GM23338 (cell line): ENCODE measurements at regions not wholly inside any gene's neighbourhood (a gene's known extent, or its start where the extent isn't known, plus 50 kb on each side); places are given as distances from the start of the nearest gene placed in this dataset.

ENCODE experiments used
- ATAC-seq: fragments of 200-7000 bp; cut with Tn5 transposase; 3 replicates; pipeline ENCODE4 v1.9.1; 2020
- DNase-seq: peaks from one replicate; pipeline ENCODE4 v3.0.0-alpha.2; 2015; ENCODE audit warnings: low spot score
- H2AFZ ChIP-seq: fragments of 200-600 bp; sonication (generic); 2 replicates; pipeline ENCODE4 v1.8.0; 2016; ENCODE audit warnings: antibody characterized with exemption, mild to moderate bottlenecking, moderate library complexity
- H3F3A ChIP-seq: fragments of 200-600 bp; sonication (generic); replicated peaks from 2 replicates; pipeline ENCODE4 v1.8.0; 2017; ENCODE audit warnings: antibody characterized with exemption, mixed run types, low read depth
- H3K27ac ChIP-seq: fragments of 200-600 bp; sonication (generic); 2 replicates; pipeline ENCODE4 v1.6.1; 2016; ENCODE audit warnings: low read depth
- H3K27me3 ChIP-seq: fragments of 200-600 bp; sonication (generic); 2 replicates; pipeline ENCODE4 v1.8.0; 2016; ENCODE audit warnings: mild to moderate bottlenecking, mixed run types, moderate library complexity; ENCODE audit not compliant: insufficient read depth
- H3K36me3 ChIP-seq: fragments of 200-600 bp; sonication (generic); 2 replicates; pipeline ENCODE4 v1.8.0; 2016; ENCODE audit warnings: mild to moderate bottlenecking; ENCODE audit not compliant: insufficient read depth
- H3K4me1 ChIP-seq: fragments of 200-600 bp; sonication (generic); 2 replicates; pipeline ENCODE4 v1.8.0; 2016; ENCODE audit warnings: mild to moderate bottlenecking, moderate library complexity; ENCODE audit not compliant: insufficient read depth
- H3K4me2 ChIP-seq: fragments of 200-600 bp; sonication (generic); 2 replicates; pipeline ENCODE4 v1.7.1; 2017; ENCODE audit warnings: mixed run types
- H3K4me3 ChIP-seq: fragments of 200-600 bp; sonication (generic); 2 replicates; pipeline ENCODE4 v1.6.1; 2016; ENCODE audit warnings: mixed run types
- H3K79me2 ChIP-seq: fragments of 200-600 bp; sonication (generic); replicated peaks from 2 replicates; pipeline ENCODE4 v1.8.0; 2017; ENCODE audit warnings: mild to moderate bottlenecking; ENCODE audit not compliant: insufficient read depth
- H3K9me2 ChIP-seq: fragments of 200-600 bp; sonication (generic); 2 replicates; pipeline ENCODE4 v1.8.0; 2017; ENCODE audit not compliant: insufficient read depth
- H4K20me1 ChIP-seq: fragments of 200-600 bp; sonication (generic); replicated peaks from 2 replicates; pipeline ENCODE4 v1.8.0; 2017; ENCODE audit warnings: mild to moderate bottlenecking; ENCODE audit not compliant: insufficient read depth
- H3K27ac Mint-ChIP-seq: 2 replicates; pipeline ENCODE4 v1.8.0; 2020; ENCODE audit warnings: inconsistent platforms, mild to moderate bottlenecking, moderate library complexity, mixed read lengths
- H3K27me3 Mint-ChIP-seq: 3 replicates; pipeline ENCODE4 v1.8.0; 2022; ENCODE audit warnings: low read depth, mild to moderate bottlenecking, moderate library complexity, mixed read lengths, inconsistent platforms; ENCODE audit not compliant: insufficient read depth, poor library complexity
- H3K36me3 Mint-ChIP-seq: 3 replicates; pipeline ENCODE4 v1.8.0; 2021; ENCODE audit warnings: low read depth, mild to moderate bottlenecking, inconsistent platforms, moderate library complexity, mixed read lengths
- H3K4me1 Mint-ChIP-seq: 3 replicates; pipeline ENCODE4 v1.8.0; 2020; ENCODE audit warnings: mild to moderate bottlenecking, inconsistent platforms, mixed read lengths
- H3K4me3 Mint-ChIP-seq: 3 replicates; pipeline ENCODE4 v1.8.0; 2021; ENCODE audit warnings: moderate library complexity, mild to moderate bottlenecking, inconsistent platforms, mixed read lengths
- H3K9me3 Mint-ChIP-seq: 3 replicates; pipeline ENCODE4 v1.8.0; 2020; ENCODE audit warnings: moderate library complexity, mild to moderate bottlenecking, inconsistent platforms, mixed read lengths
- CREB1 ChIP-seq: fragments of 250-450 bp; sonication (Bioruptor Pico); IDR thresholded peaks from 2 replicates; pipeline ENCODE4 v1.5.0; 2020; ENCODE audit warnings: low read depth, mild to moderate bottlenecking, moderate library complexity
- CTCF ChIP-seq, 2 experiments: fragments of 200-600 bp in 1 of 2; sonication (generic) in 1 of 2; conservative IDR thresholded peaks; 2 replicates each; pipeline versions ENCODE4 v1.5.1 to v1.6.1; 2016 to 2017; ENCODE audit warnings: antibody characterized with exemption in 2 of 2, low read depth in 2 of 2, mild to moderate bottlenecking in 2 of 2, moderate library complexity in 1 of 2
- EZH2 ChIP-seq: fragments of 200-600 bp; sonication (generic); IDR thresholded peaks from one replicate; pipeline ENCODE4 v1.8.0; 2017; ENCODE audit warnings: antibody characterized with exemption, mild to moderate bottlenecking, low read depth; ENCODE audit not compliant: unreplicated experiment
- EZH2phosphoT487 ChIP-seq: fragments of 200-600 bp; sonication (generic); IDR thresholded peaks from one replicate; pipeline ENCODE4 v1.8.1; 2018; ENCODE audit warnings: antibody characterized with exemption; ENCODE audit not compliant: unreplicated experiment
- JUNB ChIP-seq: IDR thresholded peaks from one replicate; pipeline ENCODE4 v1.6.1; 2016; ENCODE audit warnings: antibody characterized with exemption; ENCODE audit not compliant: unreplicated experiment
- NANOG ChIP-seq: IDR thresholded peaks from 2 replicates; pipeline ENCODE4 v1.6.1; 2016; ENCODE audit warnings: antibody characterized with exemption, borderline replicate concordance
- POLR2AphosphoS5 ChIP-seq: IDR thresholded peaks from 2 replicates; pipeline ENCODE4 v1.6.1; 2016; ENCODE audit warnings: antibody characterized with exemption, low read depth
- REST ChIP-seq: IDR thresholded peaks from one replicate; pipeline ENCODE4 v1.6.1; 2018; ENCODE audit warnings: antibody characterized with exemption; ENCODE audit not compliant: unreplicated experiment
- STAT1 ChIP-seq: IDR thresholded peaks from one replicate; pipeline ENCODE4 v1.6.1; 2016; ENCODE audit warnings: antibody characterized with exemption; ENCODE audit not compliant: unreplicated experiment
- ZNF114 ChIP-seq: fragments of 250-450 bp; sonication (Bioruptor Pico); IDR thresholded peaks from 2 replicates; pipeline ENCODE4 v1.5.0; 2020; ENCODE audit warnings: mild to moderate bottlenecking, moderate library complexity
- ZNF331 ChIP-seq: fragments of 250-450 bp; sonication (Bioruptor Pico); IDR thresholded peaks from 2 replicates; pipeline ENCODE4 v1.5.0; 2020; ENCODE audit warnings: low read depth, mild to moderate bottlenecking, moderate library complexity
- TF ChIP-seq, protein P1 (sequence below): fragments of 250-450 bp; sonication (Bioruptor Pico); IDR thresholded peaks from 2 replicates; pipeline ENCODE4 v1.5.0; 2020; ENCODE audit warnings: mild to moderate bottlenecking, moderate library complexity
- TF ChIP-seq, protein P2 (sequence below): IDR thresholded peaks from 2 replicates; pipeline ENCODE4 v1.6.1; 2016; ENCODE audit warnings: antibody characterized with exemption

- Mint-ChIP-seq H3K4me3 (no peak overlapping the region), H3K36me3 (peaks cover 3% of the 10 kb centered on the region; the same call in 1 of the 3 replicates), H3K27me3 (peaks cover 7% of the 10 kb centered on the region), H3K4me1 (peaks cover 6% of the 10 kb centered on the region; the same call in 2 of the 3 replicates), H3K27ac (no peak overlapping the region), H3K9me3 (peaks cover 7% of the 10 kb centered on the region)
- TF ChIP-seq ZNF114 (CRISPR knock-in tag) (no peak), POLR2AphosphoS5 (no peak), EZH2 (no peak), REST (no peak), ZNF331 (CRISPR knock-in tag) (no peak), STAT1 (no peak), CREB1 (CRISPR knock-in tag) (no peak), CTCF (conservative IDR thresholded peaks at IDR 0.05; ENCODE audit: low read depth in 2 of 2) (no peak), NANOG (no peak), JUNB (no peak), EZH2phosphoT487 (no peak)
- TF ChIP-seq, protein P1, sequence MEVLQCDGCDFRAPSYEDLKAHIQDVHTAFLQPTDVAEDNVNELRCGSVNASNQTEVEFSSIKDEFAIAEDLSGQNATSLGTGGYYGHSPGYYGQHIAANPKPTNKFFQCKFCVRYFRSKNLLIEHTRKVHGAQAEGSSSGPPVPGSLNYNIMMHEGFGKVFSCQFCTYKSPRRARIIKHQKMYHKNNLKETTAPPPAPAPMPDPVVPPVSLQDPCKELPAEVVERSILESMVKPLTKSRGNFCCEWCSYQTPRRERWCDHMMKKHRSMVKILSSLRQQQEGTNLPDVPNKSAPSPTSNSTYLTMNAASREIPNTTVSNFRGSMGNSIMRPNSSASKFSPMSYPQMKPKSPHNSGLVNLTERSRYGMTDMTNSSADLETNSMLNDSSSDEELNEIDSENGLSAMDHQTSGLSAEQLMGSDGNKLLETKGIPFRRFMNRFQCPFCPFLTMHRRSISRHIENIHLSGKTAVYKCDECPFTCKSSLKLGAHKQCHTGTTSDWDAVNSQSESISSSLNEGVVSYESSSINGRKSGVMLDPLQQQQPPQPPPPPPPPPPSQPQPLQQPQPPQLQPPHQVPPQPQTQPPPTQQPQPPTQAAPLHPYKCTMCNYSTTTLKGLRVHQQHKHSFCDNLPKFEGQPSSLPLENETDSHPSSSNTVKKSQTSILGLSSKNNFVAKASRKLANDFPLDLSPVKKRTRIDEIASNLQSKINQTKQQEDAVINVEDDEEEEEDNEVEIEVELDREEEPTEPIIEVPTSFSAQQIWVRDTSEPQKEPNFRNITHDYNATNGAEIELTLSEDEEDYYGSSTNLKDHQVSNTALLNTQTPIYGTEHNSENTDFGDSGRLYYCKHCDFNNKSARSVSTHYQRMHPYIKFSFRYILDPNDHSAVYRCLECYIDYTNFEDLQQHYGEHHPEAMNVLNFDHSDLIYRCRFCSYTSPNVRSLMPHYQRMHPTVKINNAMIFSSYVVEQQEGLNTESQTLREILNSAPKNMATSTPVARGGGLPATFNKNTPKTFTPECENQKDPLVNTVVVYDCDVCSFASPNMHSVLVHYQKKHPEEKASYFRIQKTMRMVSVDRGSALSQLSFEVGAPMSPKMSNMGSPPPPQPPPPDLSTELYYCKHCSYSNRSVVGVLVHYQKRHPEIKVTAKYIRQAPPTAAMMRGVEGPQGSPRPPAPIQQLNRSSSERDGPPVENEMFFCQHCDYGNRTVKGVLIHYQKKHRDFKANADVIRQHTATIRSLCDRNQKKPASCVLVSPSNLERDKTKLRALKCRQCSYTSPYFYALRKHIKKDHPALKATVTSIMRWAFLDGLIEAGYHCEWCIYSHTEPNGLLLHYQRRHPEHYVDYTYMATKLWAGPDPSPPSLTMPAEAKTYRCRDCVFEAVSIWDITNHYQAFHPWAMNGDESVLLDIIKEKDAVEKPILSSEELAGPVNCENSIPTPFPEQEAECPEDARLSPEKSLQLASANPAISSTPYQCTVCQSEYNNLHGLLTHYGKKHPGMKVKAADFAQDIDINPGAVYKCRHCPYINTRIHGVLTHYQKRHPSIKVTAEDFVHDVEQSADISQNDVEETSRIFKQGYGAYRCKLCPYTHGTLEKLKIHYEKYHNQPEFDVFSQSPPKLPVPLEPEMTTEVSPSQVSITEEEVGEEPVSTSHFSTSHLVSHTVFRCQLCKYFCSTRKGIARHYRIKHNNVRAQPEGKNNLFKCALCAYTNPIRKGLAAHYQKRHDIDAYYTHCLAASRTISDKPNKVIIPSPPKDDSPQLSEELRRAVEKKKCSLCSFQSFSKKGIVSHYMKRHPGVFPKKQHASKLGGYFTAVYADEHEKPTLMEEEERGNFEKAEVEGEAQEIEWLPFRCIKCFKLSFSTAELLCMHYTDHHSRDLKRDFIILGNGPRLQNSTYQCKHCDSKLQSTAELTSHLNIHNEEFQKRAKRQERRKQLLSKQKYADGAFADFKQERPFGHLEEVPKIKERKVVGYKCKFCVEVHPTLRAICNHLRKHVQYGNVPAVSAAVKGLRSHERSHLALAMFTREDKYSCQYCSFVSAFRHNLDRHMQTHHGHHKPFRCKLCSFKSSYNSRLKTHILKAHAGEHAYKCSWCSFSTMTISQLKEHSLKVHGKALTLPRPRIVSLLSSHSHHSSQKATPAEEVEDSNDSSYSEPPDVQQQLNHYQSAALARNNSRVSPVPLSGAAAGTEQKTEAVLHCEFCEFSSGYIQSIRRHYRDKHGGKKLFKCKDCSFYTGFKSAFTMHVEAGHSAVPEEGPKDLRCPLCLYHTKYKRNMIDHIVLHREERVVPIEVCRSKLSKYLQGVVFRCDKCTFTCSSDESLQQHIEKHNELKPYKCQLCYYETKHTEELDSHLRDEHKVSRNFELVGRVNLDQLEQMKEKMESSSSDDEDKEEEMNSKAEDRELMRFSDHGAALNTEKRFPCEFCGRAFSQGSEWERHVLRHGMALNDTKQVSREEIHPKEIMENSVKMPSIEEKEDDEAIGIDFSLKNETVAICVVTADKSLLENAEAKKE (CRISPR knock-in tag) = no peak
- TF ChIP-seq, protein P2, sequence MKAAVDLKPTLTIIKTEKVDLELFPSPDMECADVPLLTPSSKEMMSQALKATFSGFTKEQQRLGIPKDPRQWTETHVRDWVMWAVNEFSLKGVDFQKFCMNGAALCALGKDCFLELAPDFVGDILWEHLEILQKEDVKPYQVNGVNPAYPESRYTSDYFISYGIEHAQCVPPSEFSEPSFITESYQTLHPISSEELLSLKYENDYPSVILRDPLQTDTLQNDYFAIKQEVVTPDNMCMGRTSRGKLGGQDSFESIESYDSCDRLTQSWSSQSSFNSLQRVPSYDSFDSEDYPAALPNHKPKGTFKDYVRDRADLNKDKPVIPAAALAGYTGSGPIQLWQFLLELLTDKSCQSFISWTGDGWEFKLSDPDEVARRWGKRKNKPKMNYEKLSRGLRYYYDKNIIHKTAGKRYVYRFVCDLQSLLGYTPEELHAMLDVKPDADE = no peak
- H3K4me1 ChIP-seq = peaks cover 18% of the 10 kb centered on the region
- no peak overlapping the region for H2AFZ ChIP-seq
- no peaks in the 10 kb centered on the region; the same call in 1 of the 2 replicates for H3K9me2 ChIP-seq
- no peaks in the 10 kb centered on the region for H4K20me1 ChIP-seq
- H3K27me3 ChIP-seq = no peaks in the 10 kb centered on the region
- ATAC-seq (no peak), DNase-seq (no peak)
- peak overlapping the region; percentile 31; the same call in 1 of the 2 replicates for H3K4me2 ChIP-seq
- H3K27ac ChIP-seq = 0 out of 2 replicates have a peak overlapping the region, but pooled peaks have one; percentile 7
- H3K79me2 ChIP-seq = no peaks in the 10 kb centered on the region
- no peak overlapping the region for H3K4me3 ChIP-seq
- H3K36me3 ChIP-seq = no peaks in the 10 kb centered on the region; the same call in 1 of the 2 replicates
- no peaks in the 10 kb centered on the region for H3F3A ChIP-seq
These were observed 335.9 kb upstream of the NT5C1B start for GRCh38 chr2:18925296-18925695.
